GM19351 (cell line): ENCODE measurements at regions not wholly inside any gene's neighbourhood (a gene's known extent, or its start where the extent isn't known, plus 50 kb on each side); places are given as distances from the start of the nearest gene placed in this dataset.
A peak's percentile ranks its signal among the peaks of the same experiment; 100 is the strongest.

Experiments used
- ATAC-seq: cut with Tn5 transposase; IDR thresholded peaks from one replicate; pipeline ENCODE4 v1.9.1; 2021; ENCODE audit warnings: mild to moderate bottlenecking, moderate library complexity; ENCODE audit not compliant: unreplicated experiment

DNA sequence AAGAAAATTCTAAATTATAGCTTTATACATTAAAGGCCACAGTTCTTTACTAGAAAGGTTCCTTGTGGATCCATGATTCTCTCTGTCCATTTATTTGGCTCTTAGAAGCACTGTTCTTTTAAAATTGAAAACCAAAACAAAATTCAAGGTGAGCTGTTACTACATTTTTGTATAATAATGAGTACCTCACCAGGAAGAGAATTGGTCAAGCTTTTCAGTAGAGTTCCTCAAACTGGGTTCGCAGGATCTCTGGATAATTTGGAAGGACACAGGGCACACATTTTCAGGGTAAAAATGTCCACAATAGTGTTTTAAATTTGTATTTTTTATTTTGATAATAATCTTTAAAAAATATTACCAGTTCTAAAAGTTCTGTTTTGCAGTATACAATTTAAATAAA is 93.0 kb downstream of the PPP1R3A start:
- no peak for ATAC-seq

DNA sequence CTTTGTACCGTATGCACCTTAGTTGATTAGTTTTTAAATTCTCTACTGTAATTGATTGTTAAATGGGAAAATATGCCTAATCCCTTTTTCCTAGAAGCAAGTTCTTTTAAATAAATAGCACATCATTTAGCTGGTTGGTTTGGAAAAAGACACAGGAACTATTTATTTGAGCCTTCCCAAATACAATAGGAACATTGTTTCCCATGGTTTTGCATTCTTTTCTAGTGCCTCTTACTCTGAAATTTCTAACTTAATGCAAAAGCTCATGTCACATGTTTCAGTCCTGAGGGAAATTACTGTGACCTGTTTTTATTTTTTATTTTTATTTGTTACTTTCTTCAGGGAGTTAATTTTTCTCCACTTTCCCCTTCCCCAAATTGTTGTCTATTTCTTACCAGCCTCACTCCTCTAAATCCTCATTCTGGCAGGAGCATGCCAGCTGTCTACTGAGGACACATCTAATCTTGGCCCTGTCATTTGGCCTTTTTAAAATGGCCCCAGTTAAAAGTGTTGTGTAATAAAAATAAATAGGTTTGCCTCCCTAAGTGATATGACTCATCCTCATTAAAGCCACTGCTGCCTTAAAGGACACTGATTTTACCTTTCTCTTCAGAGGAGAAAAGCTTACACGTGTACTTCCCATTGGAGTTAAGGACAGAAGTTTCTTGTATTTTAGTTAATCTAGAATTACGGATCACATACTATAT is 94.5 kb downstream of the PPP1R3A start:
- no peak for ATAC-seq

DNA sequence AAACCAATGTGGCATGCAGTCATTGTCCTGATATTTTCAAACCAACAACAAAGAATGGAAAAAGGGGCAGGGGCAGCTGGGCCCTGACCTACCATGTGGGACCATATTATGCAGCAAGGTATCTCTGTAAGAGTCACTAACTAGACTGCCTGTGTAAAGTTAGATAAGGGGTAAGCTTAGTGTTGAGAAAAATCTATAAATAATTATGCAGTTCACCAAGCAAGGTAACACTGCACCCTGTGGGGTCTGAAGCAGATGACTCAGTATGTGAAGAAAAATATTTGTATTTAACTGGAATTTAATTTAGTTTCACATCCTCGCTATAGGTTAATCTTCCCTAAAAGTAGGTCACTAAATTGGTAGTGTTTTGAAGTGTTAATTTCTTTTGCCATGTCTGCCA is 99.3 kb downstream of the PPP1R3A start:
- ATAC-seq, result no peak

DNA sequence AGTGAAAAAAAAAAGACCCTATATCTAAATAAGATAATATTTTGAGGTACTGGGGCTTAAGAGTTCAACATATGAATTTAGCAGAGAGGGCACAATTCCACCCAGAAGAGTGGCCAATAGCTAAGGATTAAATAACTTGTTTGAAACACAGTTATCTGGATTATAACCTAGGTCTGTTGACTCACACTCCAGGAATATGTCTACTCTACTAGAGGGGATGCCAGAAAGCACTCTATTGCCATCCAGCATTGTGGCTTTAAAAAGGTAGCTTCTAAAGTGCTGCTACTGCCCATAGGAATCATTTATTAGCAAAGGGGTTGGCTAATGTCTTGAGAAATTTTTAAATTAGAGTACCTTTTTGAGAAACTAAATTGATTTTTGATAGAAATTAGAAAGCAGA is 102.2 kb downstream of the PPP1R3A start:
- ATAC-seq, result no peak

DNA sequence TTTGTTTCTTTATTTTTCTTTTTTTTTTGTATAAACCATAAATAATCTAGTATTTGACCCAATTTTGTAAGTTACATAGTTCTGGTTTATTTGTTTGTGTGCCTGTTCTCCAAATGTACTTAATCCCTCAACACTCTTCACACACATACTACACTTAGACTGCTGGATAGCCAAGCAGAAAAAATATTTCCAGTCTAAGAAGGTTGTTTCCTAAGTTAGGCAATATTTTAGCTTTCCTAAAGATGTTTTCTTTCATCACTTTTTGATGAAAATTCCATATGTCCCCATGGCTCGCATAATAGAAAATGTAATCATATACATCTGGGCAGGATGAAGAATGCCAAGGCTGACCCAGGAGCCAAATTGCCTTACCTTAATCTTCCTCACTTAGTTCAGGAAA is 105.3 kb downstream of the PPP1R3A start:
- no peak for ATAC-seq

DNA sequence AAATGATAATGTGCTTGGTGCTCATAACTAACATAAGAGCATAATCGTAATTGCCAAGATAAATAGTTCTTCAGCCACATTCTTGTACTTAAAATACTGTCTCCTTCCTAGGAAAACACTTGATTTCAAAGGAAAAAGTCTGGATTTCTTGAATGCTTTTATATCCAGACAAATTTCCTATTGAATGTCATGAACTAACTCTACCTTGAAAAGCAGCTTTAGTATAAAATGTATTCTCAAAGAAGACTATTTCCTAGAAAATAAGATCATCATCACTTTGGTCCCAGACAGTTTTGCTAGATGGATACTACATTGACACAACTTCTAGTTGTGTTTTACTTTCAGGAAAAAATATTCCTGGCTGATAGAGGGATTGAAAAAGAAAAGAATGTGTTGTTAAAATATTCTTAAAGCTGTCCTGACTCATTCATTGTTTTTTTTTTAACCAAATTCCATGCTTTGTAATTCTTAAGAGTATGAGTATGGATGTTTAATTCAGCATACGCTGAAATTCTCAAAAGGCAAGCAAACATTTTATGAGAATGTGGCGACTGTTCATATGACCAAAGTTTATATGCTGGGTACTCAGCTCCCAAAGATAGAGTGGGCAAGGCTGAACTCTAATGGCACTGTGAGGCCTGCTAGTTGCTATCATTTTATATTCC is 106.1 kb downstream of the PPP1R3A start:
- no peak for ATAC-seq

DNA sequence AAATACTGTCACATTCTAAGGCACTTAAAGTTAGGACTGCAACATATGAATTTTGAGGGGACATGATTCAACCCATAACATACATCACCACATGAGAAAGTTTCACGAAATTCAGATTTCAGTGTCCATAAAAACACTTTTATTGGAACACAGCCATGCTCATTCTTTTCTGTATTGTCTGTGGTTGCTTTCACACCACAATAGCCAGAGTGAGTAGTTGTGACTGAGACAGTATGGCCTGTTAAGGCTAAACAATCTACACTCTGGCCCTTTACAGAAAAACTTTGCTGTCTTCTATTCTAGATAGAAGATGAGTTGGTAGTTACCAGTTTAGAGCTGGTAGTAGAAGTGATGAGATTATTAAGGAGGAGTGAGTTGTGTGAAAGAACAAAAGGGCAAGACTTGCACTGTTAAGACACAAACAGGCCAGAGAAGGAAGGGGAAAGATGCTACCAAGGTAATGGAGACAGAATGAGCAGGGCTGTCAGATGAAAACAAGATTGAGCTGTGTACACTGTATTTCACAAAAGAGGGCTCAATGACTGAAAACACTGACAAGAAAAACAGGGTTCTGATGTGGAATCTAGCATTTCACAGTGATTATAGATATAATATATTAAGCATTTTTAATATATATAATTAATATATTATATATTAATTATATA is 108.6 kb downstream of the PPP1R3A start:
- no peak for ATAC-seq

DNA sequence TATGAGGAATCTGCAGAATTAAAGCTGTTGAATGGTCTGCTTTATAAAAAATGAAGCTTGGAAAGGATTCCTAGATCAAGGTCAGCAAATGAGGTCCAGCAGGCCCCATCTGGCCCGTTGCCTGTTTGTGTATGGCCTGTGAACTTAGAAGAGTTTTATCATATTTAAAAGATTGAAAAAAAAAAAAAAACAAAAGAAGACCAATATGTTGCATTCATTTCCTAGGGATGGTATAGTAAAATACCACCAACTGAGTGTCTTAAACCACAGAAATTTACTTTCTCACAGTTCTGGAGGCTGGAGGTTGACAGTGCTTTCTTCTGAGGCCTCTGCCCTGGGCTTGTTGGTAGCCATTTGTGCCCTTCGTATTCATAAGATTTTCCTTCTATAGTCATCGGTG is 109.2 kb downstream of the PPP1R3A start:
- ATAC-seq, result no peak

DNA sequence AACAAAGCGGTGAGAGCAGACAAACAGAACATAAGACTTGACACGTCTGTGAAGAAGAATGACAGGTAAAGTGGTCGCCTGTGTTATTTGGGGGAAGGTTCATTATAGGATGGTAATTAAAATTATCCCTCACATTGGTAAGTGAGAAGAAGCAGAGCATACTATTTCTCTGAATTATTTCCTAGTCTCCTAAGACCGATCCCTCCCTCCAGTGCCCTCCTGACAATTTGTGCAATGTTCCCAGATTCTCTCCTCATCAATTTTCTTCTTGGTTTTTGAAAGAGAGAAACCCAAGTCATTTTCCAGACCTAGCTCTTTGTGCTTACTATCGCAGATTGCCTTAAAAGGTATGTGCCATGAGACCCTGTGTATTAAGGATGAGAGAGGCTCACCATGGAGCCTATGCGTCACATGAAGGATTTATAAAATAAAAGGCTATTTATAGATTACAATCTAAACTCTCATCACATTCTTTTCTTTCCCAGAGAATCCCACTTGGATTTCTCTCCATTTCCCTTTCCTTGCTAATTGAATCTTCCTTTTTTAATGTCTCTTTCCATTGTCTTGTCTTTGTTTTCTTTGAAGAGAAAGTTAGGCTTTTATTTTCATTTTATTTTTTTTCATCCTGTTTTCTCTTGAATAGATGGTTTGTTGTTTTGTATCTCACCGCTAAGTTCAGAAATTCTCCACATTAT is 112.0 kb downstream of the PPP1R3A start:
- ATAC-seq, result no peak

DNA sequence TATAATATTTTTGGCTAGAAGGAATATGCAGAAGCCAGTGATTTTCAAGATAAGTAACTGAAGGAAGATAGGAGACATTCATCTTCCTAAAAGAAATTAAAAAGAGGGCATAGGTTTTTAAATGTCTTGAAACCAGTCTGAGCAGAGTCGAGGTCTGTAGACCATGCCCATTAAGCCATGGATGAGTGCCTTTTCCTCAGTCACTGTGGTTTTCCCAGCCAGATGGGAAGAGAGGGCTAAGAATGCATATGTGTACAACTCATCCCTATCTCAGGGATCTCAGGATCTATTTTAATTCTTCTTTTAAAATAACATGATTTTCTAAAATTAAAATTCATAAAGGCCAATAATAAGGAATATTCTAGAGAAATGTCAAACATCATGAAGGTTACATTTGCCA is 112.8 kb downstream of the PPP1R3A start:
- no peak for ATAC-seq

DNA sequence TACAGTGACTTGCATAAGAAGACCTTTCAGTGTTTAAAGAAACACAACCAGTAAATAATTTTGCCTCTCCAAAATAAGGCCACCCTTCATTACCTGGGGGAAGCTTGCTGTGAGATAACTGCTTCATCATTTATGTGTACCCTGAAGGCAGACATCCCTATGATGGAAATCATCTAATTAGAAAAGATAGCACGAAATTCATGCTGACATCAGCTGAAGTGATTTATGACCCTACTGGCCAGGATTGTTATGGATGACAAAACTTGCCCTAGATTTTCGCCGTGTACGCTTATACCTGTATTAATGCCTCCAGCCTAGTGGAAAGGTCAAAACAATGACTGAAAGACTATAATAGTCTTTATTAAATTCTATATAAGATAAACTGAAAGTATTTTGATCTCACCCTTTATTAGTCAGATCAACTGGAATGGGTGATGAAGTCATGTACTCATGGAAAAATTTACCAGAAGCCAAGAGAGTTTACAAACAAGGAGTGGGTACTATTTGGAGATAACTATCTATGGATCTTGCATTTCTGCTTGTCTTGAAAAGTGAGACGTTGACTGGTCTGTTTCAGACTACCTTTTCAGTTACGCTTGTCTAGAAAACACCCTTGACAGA is 114.2 kb downstream of the PPP1R3A start:
- ATAC-seq, result no peak

DNA sequence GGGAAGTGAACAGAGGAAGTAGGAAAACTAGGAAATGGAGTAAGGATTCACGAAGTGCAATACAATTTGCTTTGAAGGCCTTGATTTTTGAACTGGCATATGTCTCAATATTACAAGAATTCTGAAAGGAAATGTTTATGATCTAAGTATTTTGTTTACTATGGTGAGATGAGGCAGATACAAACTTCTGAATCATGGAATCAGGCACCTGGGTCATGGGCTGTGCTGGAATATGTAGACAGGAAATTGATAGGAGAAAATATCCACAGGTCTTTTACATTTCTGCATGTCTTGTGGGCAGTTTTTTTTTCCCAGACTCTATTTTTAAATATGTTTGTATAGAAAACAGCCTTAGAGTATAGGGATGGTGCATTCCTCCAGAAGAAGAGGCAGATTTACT is 117.1 kb downstream of the PPP1R3A start:
- ATAC-seq, result no peak

DNA sequence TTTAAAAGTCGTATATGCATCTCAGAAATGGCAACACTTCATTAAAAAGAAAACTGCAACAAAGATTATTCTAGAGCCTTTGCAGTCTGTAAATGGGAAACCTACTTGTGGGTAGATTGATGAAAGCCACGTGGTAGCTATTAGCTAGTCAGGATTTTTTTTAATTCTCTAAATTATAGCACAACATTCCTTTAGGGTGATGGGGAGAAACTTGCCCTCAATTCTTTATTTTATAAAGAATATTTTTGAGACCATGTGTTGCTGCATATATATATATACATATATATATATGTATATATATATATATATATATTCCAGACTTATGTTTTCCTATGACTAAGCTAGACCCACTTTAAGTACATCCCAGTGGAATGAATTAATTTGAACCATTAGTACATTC is 118.0 kb downstream of the PPP1R3A start:
- no peak for ATAC-seq

DNA sequence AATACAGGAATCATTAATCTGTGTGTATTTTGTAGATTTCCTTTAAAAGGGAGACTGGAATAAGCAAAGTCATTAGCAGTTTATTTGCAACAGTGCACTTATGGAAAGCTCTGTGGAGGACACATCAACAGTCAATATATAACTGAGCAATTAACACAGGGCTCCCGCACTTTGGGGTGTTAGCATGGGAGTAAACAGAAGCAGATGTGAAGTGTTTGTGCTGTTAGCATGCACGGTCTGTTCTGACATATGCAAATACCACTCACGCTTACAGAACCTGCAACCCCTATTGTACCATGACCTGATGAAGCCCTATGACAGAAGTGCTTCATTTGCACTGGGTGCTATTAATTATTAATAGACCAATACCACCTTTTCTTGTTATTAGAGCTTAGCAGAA is 118.9 kb downstream of the PPP1R3A start:
- ATAC-seq, result peak; percentile 75

DNA sequence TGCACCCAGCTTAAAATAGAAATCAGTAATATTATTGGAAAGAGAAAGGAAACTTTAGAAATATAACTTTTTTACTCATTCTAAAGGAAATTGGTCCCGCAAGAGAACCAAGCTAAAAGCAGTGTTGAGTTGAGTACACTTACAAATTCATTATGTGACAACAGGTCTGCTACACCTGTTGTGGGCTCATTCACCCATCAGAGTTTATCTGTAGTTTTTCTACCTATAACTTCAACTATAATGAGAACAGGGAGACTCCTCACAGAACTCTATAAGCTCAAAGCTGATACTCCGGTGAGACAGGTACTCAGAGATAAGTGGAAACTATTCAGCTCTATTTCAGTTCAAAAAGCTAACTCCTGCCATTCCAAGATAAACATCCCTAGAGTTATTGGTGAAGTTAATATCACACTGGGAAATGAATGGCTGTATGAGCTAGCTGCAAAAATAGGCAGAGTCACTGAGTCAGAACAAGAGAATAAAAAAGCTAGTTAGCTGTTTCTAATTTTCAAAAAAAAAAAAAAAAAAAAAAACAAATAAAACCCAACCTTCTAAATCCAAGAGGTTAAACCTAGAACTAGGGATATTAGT is 121.3 kb downstream of the PPP1R3A start:
- no peak for ATAC-seq

DNA sequence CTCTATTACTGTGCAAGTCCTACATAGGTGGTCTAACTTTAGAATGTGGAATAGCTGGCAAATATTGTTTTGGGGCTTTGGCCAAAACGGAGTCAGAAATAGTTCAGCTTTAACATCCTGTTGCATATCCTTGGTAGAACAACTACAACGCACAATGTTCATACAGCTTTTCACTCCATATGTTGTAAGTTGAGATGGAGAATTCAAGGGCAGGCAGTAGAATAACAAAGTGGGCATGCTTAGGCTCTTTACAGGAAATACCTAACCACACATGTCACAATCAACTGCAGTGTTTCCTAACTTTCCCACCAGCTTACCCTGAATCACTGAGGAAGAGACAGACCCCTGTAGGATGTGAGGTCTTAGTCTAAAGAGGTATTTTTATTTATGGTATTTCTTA is 122.3 kb downstream of the PPP1R3A start:
- no peak for ATAC-seq

DNA sequence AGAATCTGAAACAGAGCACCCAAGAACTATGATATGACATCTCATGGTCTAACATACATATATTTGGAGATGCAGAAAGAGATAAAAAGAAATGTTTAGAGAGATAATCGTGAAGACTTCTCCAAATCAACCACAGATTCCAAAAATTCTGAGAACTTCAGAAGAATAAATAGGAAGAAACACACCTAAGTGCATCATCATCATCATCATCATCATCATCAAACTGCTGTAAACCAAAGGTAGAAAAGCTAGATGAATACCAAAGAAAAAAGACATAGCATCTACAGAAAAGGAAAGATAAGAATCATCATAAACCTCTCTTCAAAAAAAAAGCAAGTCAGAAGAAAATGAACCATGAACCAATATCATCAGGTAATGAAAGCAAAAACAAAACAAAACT is 124.2 kb downstream of the PPP1R3A start:
- ATAC-seq, result no peak

DNA sequence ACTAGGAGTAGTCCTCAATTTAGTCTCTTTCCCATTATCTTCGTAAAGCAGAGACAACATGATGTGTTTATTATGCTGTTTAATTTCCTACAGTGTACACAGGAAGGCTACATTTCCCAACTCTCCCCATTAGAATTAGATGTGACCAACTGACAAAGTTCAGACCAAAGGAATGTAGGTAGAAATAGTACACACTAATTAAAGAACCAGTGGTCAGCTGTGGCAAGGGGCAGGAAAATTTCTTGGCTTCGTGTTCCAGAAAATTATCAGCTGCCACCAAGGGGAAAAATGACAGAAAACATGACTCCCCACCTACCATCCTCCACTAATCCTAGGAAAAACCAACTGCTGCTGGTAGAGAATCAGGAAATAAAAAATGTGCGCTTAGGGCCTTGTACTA is 125.6 kb downstream of the PPP1R3A start:
- no peak for ATAC-seq

DNA sequence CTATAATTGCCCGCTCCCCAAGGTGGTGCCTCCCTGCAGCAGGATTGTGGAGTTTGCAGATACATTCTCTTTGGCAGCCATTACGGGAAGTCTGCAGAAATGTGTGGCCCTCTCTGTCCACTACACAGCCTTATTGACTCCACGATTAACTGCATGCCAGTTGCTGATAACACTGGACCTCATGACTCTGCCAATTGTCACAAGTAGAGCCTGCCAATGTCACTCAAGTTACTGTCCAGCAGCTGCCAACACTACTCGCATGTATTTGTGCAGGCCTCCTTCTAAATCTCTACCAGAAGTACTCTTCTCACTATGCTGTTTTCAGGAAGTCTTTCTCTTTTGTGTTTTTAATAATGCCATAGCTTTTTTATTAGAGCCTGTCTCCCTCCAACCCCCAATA is 128.8 kb downstream of the PPP1R3A start:
- no peak for ATAC-seq

DNA sequence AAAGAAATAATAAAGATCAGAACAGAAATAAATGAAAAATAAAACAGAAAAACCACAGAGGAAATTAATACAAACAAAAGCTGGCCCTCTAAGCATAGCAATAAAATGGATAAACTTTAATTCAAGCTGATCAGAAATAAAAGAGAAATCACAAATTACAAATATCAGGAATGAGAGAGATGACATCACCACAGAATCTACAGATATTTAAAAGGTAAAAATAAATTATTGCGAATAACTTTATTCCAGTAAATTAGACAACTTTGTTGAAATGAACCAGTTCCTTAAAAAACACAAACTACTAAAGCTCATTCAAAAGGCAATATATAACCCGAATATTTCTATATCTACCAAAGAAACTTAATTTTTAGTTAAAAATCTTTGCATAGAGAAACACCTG is 131.7 kb downstream of the PPP1R3A start:
- no peak for ATAC-seq

DNA sequence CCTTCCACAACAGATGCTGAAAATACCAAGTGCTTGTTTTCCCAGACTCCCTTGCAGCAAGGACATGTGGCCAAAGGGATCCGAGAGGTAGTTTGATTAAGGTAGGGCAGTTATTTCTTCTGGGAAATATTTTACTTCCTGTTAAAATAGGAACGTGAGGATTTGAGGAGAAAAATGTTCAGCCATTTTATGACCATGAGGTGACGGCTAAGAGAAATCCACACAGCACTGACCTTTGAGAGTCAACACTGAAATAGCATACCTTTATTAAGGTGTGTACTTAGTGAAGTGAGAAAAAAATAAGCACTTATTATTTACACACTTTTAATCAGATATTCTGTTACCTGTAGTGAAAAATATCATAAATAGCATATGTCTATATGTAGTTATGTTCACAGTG is 133.9 kb downstream of the PPP1R3A start:
- ATAC-seq, result no peak
